NCI-H2227 (cell line): ENCODE measurements at regions not wholly inside any gene's neighbourhood (a gene's known extent, or its start where the extent isn't known, plus 50 kb on each side); places are given as distances from the start of the nearest gene placed in this dataset.
"Not testable (repeated sequence)": the region's sequence is repeated elsewhere in the genome, so short reads cannot be mapped to it uniquely, and the experiment has no call there.

Experiments
- DNase-seq: peaks from one replicate; lab custom pipeline; 2025; ENCODE audit not compliant: unreplicated experiment; lab: John Stamatoyannopoulos, UW

DNA sequence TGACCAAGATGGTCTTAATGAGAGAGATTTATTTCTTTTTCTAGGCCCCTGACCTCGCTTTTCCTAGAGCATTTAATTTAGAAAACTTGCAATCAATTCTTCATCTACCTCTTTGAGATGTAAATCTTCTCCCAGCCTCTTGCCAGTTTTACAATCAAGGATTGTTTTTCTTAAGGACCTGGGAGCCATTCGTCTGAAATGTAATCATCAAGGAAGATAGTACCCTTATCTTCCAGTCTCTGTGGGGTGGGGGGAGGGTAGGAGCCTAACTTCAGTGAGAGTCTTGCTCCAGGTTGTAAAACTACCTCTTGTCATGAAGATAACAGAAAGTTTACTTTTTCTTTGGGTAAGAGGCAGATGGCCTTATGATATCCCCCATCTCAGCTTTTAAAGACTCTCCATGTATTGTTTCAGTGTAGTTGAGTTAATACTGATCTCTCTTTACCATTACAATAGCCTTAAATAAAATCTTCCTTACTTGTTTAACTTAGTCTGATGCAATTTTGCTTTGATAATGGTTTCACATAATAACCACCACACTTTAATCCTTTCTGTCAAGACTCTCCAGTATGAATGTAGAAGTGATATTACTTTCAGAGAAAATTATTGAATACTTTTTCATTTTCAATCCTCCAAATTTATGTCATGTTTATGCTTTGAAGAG, 110.2 kb upstream of the CPHXL start:
- DNase-seq: no peak

DNA sequence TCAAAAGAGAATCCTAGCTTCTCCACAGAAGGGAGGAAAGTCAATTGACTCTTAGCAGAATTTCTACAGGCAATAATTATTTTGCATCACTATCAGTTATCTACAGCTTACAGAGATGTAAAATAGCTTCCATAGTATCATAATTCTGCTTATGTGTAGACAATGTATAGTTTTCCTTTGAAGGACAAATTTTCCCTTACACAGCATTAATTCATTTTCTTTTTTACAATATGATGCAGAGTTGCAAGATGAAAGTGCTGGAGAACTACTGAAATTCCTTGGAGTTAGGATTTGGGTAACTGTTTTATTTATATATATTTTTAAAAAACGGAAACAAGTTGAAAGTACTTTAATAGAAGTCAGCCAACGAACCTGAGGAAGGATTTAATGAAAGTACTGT, 111.0 kb upstream of the CPHXL start:
- no peak for DNase-seq

DNA sequence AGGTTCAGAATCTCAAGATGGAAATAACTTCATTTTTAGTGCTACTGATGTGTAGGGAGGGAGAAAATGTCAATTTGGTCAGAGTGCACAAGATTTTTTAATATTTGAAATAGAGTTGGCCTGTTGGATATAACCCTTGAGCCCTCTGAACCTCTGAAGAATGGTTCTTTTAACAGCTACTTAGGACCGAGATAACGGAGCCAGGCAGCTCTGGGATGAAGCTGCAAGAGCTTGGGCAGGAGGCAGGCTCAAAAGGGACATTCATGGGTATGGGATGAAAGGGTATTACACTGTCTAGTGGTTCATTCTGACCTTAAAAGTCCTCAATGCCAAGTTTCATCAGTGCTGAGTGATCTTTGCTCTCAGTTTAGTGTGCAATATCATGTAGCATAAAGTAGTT, 111.4 kb upstream of the CPHXL start:
- DNase-seq: no peak

DNA sequence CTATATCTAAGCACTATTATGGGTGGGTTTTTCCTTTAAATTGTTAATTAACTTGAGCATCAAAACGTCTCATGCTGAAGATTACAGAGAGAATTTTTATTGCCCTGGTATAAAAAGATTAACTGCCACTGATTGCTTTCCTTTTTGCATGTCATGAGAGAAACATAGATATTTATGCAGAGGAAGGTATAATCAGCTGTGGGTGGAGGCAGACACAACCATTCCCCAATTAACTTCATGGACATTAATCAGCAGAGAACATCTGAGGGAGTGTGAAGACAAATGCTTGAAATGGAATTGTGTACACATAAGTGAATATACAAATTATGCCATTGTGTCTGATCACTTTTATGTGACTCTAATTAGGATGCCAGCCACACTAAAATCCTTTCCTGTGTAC, 115.2 kb upstream of the CPHXL start:
- no peak for DNase-seq

DNA sequence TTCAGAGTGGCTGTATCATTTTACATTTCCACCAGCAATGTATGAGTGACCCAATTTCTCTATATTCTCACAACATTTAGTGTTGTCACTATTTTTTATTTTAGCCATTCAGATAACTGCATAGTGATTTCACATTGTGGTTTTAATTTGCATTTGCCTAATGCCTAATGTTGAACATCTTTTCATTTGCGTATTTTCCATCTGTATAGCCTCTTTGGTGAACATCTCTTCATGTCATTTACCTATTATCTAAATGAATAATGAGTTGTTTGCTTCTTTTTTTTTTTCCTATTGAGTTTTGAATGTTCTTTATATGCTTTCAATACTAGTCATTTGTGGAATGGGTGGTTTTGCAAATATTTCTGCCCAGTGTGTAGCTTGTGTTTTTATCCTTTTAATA, 120.9 kb upstream of the CPHXL start:
- DNase-seq: no peak

DNA sequence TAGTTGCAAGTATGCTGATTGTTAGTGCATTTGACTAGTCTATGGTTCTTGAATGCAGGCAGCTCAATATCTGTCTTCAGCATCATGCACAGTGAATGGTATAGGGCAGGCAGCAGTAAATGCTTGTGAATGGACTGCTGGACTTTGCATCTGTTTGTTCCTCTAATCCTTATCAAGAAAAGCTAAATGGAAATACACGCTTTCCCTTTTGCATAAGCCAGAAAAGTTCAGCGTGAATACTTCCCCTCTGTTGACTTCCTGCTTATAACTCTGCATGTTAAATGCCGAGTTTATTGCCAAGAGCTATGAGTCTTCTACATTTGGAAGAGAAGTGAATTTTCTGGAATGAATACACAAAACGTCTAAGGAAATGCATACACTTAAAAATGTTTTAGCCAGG, 127.9 kb upstream of the CPHXL start:
- DNase-seq: no peak

DNA sequence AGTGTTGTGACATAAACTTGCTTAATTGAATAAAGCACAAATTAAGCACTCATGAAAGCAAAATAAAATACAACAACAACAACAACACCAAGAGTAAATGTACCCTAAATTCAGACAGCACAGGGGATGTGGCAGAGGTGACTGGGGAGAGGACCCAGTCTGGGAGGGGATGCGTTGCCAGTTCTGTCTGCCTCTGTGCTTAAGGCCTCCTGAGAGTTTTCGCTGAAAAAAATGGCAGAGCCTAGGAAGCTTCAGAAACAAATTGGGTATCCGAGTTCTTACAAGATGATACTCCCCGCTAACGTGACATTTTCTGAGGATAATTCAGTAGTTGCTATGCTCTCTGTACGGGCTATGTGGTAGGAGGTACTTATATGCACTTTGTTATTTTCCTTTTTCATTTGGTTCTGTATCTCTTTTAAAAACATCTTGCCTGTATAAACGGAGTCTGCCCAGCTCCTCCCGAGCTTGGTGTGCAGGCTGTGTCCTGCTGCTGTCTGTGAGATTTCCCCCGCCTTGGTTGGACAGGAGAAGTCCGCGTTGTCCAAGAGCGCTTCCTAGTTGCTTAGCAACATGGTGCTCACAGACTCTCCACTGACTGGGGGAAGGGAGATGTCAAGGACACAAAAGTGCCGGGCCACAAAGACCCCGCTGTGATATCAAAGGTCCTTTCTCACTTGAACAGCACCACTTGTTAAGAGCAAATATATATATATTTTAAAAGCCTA, 134.2 kb upstream of the CPHXL start:
- DNase-seq: peak; percentile 94

DNA sequence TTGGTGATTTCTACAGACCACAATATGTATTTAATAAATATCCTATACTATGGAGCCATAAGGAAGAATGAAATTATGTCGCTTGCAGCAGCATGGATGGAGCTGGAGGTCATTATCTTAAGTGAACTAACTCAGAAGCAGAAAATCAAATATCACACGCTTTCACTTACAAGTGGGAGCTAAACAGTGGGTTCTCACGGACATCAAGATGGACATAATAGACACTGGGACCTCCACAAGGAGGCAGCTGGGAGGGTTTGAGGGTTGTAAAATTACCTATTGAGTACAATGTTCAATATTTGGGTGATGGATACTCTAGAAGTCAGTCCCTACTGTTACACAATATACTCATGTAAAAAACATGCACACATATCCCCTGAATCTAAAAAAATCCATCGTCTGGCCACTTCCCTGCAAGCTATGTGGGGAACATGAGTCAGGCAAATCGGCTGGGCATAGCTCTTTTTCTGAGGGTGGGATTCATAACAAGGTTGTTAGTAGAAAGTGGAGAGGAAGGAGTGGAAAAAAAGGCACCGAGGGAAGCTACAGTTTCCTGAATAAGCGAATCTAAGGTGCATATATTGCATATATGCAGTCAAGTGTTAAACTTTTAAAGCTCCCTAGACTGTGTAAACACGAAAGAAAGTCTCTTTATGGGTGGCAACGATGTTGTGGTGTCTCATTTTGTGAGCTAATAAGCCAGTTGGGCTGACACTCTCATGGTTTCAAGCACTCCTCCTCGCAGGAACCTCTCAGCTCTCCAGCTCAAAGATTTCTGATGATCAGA, 135.2 kb upstream of the CPHXL start:
- DNase-seq: peak; percentile 32

DNA sequence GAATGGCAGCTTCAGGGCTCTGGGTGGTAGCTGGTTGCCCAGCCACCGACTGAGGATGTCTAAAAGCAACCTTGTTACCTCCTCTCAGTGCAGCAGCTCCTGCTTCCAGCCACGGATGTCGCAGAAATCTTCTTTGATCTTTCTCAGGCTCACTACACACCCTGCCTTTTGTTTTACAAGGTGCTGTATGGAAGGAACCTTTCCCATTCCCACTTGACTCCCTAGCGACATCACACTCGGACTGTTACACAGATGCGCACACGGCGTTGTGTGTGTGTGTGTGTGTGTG, 135.8 kb upstream of the CPHXL start:
- peak; percentile 53 for DNase-seq

DNA sequence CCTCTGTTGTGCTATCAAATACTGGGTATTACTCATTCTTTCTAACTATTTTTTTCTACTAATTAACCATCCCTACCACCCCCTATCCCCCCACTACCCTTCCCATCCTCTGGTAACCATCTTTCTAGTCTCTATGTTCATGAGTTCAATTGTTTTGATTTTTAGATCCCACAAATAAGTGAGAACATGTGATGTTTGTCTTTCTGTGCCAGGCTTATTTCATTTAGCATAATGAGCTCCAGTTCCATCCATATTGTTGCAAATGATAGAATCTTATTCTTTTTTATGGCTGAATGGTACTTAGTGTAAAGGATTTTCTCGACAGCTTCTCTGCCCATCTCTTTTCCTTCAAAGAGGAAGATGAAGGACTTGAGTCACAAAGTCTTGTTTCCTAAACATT, 138.0 kb upstream of the CPHXL start:
- no peak for DNase-seq

DNA sequence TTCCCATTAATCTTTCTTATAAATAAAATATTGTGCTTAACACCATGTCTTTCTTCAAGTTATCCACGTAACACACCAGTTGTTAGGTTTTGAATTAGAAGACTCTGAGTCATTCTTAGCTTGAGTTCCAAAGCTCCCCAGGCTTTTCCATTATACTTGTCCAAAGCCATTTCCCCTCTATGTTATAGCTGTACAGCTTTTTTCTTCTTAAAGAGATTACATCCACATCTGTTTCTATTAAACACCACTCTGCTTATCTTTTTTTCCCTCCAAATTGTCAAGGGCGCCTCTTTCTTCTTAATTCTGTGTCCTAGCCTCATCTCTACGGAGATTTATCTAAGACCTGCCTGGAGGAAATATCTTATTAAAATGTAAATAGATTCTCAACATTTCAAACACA, 139.4 kb upstream of the CPHXL start:
- DNase-seq: no peak

DNA sequence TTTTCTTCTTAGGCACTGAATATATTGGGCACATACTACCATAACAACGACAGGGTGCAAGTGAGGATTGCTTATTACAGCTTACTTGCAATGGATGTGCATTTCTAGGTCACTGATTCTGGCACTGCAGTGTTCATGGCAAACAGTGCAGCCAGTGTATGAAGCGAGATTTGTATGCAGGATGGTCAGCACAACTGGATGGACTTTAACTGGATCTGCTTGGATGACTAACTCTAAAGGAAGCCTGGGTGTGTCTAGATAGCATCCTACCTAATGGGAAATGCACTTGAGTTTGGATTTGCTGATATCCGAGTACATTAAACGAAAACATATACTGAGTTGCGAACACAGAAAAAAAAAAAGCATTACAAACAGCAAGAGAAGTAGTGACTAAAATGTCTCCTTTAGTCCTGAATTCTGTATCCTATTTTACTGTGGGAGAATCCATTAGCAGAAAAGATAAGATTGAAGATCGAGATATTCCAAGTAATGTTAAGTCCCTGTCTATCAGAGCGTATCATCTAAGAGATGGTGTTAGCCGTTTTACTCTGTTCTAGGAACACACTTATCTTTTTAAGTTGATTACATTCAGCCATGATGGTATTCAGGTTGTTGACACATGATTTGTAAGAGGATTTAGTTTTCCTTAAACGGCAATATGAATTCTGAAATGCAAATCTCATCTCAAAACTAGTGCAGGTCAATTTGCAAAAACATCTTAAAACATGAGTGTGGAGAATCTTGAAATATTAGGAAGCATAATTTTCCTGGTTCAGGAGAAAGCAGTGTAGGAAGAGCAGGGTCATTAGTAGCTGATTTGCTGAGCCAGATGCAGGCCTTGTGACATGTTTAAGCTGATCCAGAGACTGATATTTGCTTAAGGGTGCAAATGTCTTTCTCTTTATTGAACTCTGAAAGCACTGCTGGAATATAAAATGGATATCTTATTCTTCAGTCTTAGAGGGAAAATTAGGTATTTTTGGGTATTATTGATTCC, 142.6 kb upstream of the CPHXL start:
- no peak for DNase-seq

DNA sequence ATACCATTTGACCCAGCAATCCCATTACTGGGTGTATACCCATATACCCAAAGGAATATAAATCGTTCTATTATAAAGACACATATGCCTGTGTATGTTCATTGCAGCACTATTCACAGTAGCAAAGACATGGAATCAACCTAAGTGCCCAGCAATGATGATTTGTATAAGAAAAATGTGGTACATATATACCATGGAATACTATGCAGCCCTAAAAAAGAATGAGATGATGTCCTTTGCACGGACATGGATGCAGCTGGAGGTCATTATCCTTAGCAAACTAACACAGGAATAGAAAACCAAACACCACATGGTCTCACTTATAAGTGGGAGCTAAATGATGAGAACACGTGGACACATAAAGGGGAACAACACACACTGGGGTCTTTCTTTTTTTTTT, 155.0 kb upstream of the CPHXL start:
- DNase-seq: not testable (repeated sequence)

DNA sequence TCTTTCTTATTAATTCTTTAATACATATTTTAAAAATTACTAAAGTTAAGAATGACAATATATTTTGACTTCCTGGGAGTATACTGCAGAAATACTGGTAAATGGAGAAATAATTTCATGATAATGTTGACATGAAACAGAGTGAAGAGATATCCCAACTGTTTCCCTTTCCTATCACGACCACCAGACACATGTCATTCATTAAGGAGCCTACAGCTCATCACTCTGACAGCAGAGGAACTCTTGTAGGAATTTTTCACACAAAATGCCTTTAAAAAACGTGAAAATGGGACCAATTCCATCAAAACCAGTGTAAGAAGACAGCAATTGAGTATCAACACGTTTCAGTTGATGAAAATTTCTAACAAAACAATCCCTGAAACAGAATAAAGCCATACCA, 172.9 kb upstream of the CPHXL start:
- no peak for DNase-seq

DNA sequence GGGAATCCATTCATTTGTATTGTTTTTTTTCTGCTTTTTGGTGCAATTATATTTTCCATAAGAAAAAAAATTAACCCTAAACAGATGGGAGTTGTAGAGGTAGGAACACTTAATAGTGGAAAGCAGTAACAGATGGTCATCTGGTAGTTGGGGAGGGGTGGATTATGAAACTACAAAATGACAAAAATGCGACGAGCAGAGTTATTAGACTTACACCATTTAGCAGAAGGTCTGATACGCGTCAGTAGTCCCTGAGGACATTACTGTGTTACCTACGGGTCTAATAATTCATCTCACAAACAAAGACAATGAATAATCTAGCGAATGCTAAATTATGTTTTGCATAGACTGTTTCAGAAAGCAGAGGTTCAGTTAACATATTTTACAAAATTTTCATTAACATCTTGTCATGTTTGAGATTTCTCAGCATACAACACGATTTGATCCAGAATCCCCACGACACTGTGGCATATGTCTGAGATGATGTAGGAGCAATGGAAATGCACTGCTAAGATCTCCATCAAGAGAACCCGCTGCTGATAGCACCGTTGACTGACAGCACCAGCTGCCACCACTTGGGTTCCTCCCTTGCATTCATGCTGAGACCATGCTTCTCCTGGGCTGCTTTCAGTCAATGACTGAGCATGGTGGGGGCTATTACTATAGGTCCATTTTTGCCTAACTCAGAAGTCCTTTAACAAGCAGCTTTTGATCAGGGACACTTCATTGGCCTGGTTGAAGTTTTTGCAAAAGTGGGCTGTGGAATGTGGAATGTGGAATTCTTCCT, 182.2 kb upstream of the CPHXL start:
- DNase-seq: no peak

DNA sequence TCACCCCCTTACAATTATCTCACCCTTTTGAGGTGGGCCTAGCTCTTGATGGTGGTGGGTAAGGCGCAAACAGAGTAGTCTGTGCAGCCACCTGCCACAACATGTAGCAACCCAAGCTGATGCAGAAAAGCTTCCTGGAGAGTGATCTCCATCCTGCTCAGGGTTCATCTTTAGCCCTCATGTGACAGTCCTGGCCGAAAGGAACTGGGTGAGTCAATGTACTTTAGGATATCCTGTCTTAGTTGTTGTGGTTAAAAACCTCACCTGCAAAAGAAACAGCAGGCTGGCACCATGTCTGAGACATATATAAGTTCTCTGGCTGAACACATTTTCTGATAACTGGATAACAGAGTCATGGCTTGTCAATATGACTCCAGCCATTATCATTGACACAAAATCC, 183.5 kb upstream of the CPHXL start:
- no peak for DNase-seq

DNA sequence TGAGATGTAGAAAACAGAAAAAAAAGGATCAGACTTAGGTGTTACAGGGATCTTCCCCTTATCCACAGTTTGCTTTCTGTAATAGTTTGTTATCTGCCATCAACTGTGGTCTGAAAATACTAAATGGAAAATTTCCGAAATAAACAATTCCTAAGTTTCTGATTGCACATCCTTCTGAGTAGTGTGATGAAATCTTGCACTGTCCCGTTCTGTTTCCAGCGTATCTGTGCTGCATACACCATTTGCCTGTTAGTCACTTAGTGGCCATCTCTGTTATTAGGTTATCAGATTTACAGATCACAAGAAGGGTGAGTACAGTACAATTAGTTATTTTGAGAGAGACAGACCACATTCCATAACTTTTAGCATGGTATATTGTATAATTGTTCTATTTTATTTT, 185.6 kb upstream of the CPHXL start:
- DNase-seq: no peak

DNA sequence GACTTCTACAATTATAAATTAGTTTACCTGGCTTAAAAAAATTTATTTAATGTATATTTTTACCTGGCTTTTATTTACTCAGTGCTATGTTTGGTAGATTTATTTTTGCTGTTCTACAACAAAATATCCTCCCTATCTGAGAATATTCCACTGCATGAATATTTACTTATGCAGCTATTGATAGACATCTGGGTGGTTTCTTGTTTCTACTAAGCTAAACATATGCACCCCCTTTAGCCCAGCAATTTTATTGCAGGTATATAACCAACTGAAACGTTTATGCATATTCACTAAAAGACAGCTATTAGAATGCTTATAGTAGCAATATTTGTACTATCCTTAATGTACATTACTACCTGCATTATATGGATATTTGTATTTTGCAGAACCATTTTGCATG, 187.7 kb upstream of the CPHXL start:
- DNase-seq: no peak

DNA sequence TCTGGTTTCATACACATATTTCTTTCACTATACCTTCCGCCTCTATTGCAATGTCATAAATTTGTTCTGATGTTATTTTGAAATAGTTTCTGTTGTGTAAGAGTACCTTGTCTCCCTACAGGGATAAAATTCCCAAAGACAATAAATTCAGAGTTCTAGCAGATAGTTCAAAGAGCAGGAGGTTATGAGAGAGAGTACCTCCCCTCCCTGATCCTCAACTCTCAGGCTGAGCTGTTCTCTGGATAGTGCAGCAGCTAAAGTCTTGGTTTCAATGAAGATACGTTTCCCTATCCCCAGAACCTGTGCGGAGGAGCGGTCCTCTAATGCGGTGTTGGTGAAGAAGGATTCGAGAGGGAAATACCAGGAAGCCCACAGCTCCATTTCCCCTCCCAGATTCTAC, 190.2 kb upstream of the CPHXL start:
- no peak for DNase-seq

DNA sequence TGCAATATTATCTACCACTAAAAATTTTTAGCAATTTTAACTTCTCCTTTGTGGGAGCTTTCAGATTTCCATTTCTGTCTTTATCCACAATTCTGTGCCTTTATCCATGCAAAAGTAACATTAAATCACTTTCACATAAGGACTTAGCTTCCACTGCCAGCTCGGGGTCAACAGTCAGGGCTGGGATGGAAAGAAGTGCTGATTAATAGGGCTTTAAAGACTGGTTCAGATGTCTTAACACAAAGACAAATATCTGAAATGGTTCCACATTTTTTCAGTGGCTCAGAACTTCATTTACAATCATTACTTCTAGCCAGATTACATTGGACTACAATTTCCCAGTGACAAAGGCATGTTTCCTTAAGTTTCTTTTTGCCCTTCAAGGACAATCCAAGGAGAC, 191.8 kb upstream of the CPHXL start:
- DNase-seq: no peak
